G401 (cell line): ENCODE measurements at regions not wholly inside any gene's neighbourhood (a gene's known extent, or its start where the extent isn't known, plus 50 kb on each side); places are given as distances from the start of the nearest gene placed in this dataset.

Source experiments
- DNase-seq: peaks from one replicate; pipeline ENCODE4 v3.0.0-alpha.2; 2015; ENCODE audit warnings: low spot score
- in situ Hi-C: cut with HindIII; loops from 2 replicates; pipeline ENCODE4 v1.10.0; 2016; ENCODE audit warnings: low sequenced_read_pairs, mixed read lengths

GRCh38 chr7:46011501-46011900 lies 90.4 kb upstream of the IGFBP3 start:
- DNase-seq: no peak
- in situ Hi-C loops: no loop called here

GRCh38 chr7:46011059-46011458 lies 90.0 kb upstream of the IGFBP3 start:
- DNase-seq: no peak
- in situ Hi-C loops: no loop called here

GRCh38 chr7:46009211-46009610 lies 88.1 kb upstream of the IGFBP3 start:
- in situ Hi-C loops: no loop called here
- DNase-seq: no peak

GRCh38 chr7:46007990-46008643 lies 87.0 kb upstream of the IGFBP3 start:
- in situ Hi-C loops: no loop called here
- no peak for DNase-seq

- no peak for DNase-seq
Measured at GRCh38 chr7:46007194-46007593, 86.1 kb upstream of the IGFBP3 start.

GRCh38 chr7:46006723-46007122 lies 85.7 kb upstream of the IGFBP3 start:
- no peak for DNase-seq
- in situ Hi-C loops: no loop called here

More at GRCh38 chr7:46007194-46007593, 86.1 kb upstream of the IGFBP3 start:
- in situ Hi-C loops: no loop called here

- in situ Hi-C loops: no loop called here
- no peak for DNase-seq
Measured at GRCh38 chr7:46006212-46006611, 85.1 kb upstream of the IGFBP3 start.

- in situ Hi-C loops: no loop called here
- DNase-seq: no peak
Measured at GRCh38 chr7:46004965-46005364, 83.9 kb upstream of the IGFBP3 start.

GRCh38 chr7:46003896-46004875 lies 83.1 kb upstream of the IGFBP3 start:
- DNase-seq: no peak
- in situ Hi-C loops: no loop called here

GRCh38 chr7:46003161-46003560 lies 82.1 kb upstream of the IGFBP3 start:
- in situ Hi-C loops: no loop called here

GRCh38 chr7:46000513-46000912 lies 79.4 kb upstream of the IGFBP3 start:
- in situ Hi-C loops: no loop called here
- no peak for DNase-seq

More at GRCh38 chr7:46003161-46003560, 82.1 kb upstream of the IGFBP3 start:
- no peak for DNase-seq

GRCh38 chr7:45999541-45999940 lies 78.5 kb upstream of the IGFBP3 start:
- in situ Hi-C loops: no loop called here
- DNase-seq: no peak

GRCh38 chr7:45998506-45998905 lies 77.4 kb upstream of the IGFBP3 start:
- in situ Hi-C loops: no loop called here

GRCh38 chr7:45993621-45994020 lies 72.5 kb upstream of the IGFBP3 start:
- in situ Hi-C loops: no loop called here

More at GRCh38 chr7:45998506-45998905, 77.4 kb upstream of the IGFBP3 start:
- DNase-seq: no peak

GRCh38 chr7:45992826-45993225 lies 71.8 kb upstream of the IGFBP3 start:
- in situ Hi-C loops: no loop called here
- DNase-seq: no peak

More at GRCh38 chr7:45993621-45994020, 72.5 kb upstream of the IGFBP3 start:
- no peak for DNase-seq

GRCh38 chr7:45990276-45990675 lies 69.2 kb upstream of the IGFBP3 start:
- in situ Hi-C loops: no loop called here
- DNase-seq: no peak

GRCh38 chr7:45988405-45989057 lies 67.5 kb upstream of the IGFBP3 start:
- in situ Hi-C loops: no loop called here
- DNase-seq: no peak

GRCh38 chr7:45987521-45988290 lies 66.6 kb upstream of the IGFBP3 start:
- no peak for DNase-seq
- in situ Hi-C loops: no loop called here
